HUES64 (cell line): ENCODE measurements at regions not wholly inside any gene's neighbourhood (a gene's known extent, or its start where the extent isn't known, plus 50 kb on each side); places are given as distances from the start of the nearest gene placed in this dataset.

Experiments used
- H3K27ac ChIP-seq: 2 replicates; pipeline ENCODE4 v1.7.0; 2013; ENCODE audit warnings: low read depth, low read length, inconsistent platforms
- H3K27me3 ChIP-seq: 2 replicates; pipeline ENCODE4 v1.6.1; 2013; ENCODE audit warnings: mild to moderate bottlenecking, low read length; ENCODE audit not compliant: insufficient read depth
- H3K36me3 ChIP-seq: 2 replicates; pipeline ENCODE4 v1.6.1; 2013; ENCODE audit warnings: mild to moderate bottlenecking, low read length; ENCODE audit not compliant: insufficient read depth
- H3K4me1 ChIP-seq: 2 replicates; pipeline ENCODE4 v1.6.1; 2013; ENCODE audit warnings: mild to moderate bottlenecking, low read length, moderate library complexity; ENCODE audit not compliant: insufficient read depth
- H3K4me3 ChIP-seq: 2 replicates; pipeline ENCODE4 v1.5.1; 2013; ENCODE audit warnings: mild to moderate bottlenecking, low read length, moderate library complexity
- H3K9ac ChIP-seq: 2 replicates; pipeline ENCODE4 v1.6.1; 2013; ENCODE audit warnings: mild to moderate bottlenecking, low read depth, low read length
- H3K9me3 ChIP-seq: 2 replicates; pipeline ENCODE4 v1.6.1; 2013; ENCODE audit warnings: low read depth, low read length; ENCODE audit not compliant: insufficient read depth
- WGBS: fragments of 150-250, 120-280 bp; methylation state at CpG from one replicate; pipeline ENCODE4 v1.1.7; 2013; ENCODE audit warnings: missing lambda C conversion rate; 5-methylcytosine and 5-hydroxymethylcytosine counted together

- H3K9me3 ChIP-seq = no peaks in the 10 kb centered on the region
- H3K4me1 ChIP-seq = peaks cover 15% of the 10 kb centered on the region; the same call in 1 of the 2 replicates
- no peak overlapping the region for H3K4me3 ChIP-seq
- no peaks in the 10 kb centered on the region for H3K36me3 ChIP-seq
- H3K9ac ChIP-seq = no peak overlapping the region
- H3K27me3 ChIP-seq = no peaks in the 10 kb centered on the region
- 45% methylated on average over 7 of the region's 8 CpGs for WGBS
- no peak overlapping the region for H3K27ac ChIP-seq
These were observed 198.6 kb upstream of the JUN start for GRCh38 chr1:58982259-58982998.

- Histone ChIP-seq H3K27ac (no peak overlapping the region), H3K27me3 (no peaks in the 10 kb centered on the region), H3K9ac (no peak overlapping the region), H3K4me1 (peaks cover 15% of the 10 kb centered on the region; the same call in 1 of the 2 replicates), H3K9me3 (no peaks in the 10 kb centered on the region), H3K36me3 (no peaks in the 10 kb centered on the region), H3K4me3 (no peak overlapping the region)
- WGBS = 88% methylated on average over 1 of the region's 3 CpGs
These were observed 199.3 kb upstream of the JUN start for GRCh38 chr1:58983162-58983561.

- Histone ChIP-seq H3K9me3 (no peaks in the 10 kb centered on the region), H3K27me3 (no peaks in the 10 kb centered on the region), H3K4me3 (no peak overlapping the region), H3K27ac (no peak overlapping the region), H3K4me1 (peaks cover 15% of the 10 kb centered on the region; the same call in 1 of the 2 replicates), H3K36me3 (no peaks in the 10 kb centered on the region), H3K9ac (no peak overlapping the region)
- 83% methylated on average over 1 of the region's 2 CpGs for WGBS
These were observed 199.9 kb upstream of the JUN start for GRCh38 chr1:58983633-58984245.

DNA sequence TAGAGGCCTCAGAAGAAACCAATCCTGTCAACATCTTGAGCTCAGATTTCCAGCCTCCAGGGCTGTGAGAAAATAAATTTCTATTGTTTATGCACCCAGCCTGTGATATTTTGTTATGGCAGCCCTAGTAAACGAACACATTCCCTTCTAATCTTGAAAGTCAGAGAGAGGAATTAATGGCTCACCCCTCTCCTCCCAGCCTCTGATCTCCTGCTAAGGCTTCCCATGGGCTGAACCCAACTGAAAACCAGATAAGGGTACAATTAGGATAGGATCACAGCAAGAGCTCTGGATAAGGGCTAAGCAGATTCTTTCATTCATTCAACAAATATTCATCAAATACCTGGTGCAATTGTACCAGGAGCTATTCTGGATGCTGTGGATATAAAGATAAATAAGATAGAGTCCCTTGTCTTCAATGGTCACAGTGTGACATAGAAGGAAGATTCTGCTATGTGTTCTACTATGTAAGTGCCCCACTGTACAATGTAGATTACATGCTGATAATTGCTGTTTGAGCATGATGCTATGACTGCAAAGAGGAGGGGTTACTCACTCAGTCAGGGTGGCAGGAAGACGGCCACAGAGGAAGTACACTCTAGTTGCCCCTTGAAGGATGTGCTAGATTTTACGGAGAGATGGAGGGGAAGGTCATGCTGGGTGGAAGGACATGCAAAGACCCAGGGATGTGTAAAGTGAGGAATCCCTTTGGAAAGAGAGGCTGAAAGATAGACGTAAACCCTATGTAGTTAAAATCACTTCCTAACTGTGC, 203.3 kb upstream of the JUN start:
- Histone ChIP-seq H3K4me3 (no peak overlapping the region), H3K4me1 (peaks cover 7% of the 10 kb centered on the region; the same call in 1 of the 2 replicates), H3K9ac (no peak overlapping the region), H3K36me3 (no peaks in the 10 kb centered on the region), H3K9me3 (no peaks in the 10 kb centered on the region), H3K27ac (no peak overlapping the region), H3K27me3 (no peaks in the 10 kb centered on the region)
- 82% methylated on average over 4 of the region's 4 CpGs for WGBS

GRCh38 chr1:58988752-58989151, 204.9 kb upstream of the JUN start:
- Histone ChIP-seq H3K9me3 (no peaks in the 10 kb centered on the region), H3K36me3 (no peaks in the 10 kb centered on the region), H3K27me3 (no peaks in the 10 kb centered on the region), H3K4me1 (no peaks in the 10 kb centered on the region), H3K27ac (no peak overlapping the region), H3K4me3 (no peak overlapping the region), H3K9ac (no peak overlapping the region)

- 100% methylated on average over 2 of the region's 2 CpGs for WGBS
- Histone ChIP-seq H3K27me3 (no peaks in the 10 kb centered on the region), H3K27ac (no peak overlapping the region), H3K36me3 (no peaks in the 10 kb centered on the region), H3K9me3 (no peaks in the 10 kb centered on the region), H3K9ac (no peak overlapping the region), H3K4me1 (no peaks in the 10 kb centered on the region), H3K4me3 (no peak overlapping the region)
These were observed 206.0 kb upstream of the JUN start for GRCh38 chr1:58989845-58990244.

- Histone ChIP-seq H3K4me1 (no peaks in the 10 kb centered on the region), H3K36me3 (no peaks in the 10 kb centered on the region), H3K27me3 (no peaks in the 10 kb centered on the region), H3K9ac (no peak overlapping the region), H3K9me3 (no peaks in the 10 kb centered on the region), H3K4me3 (no peak overlapping the region), H3K27ac (no peak overlapping the region)
- 84% methylated on average over 1 of the region's 1 CpG for WGBS
These were observed 207.5 kb upstream of the JUN start for GRCh38 chr1:58991305-58991704.

GRCh38 chr1:58992643-58993042, 208.8 kb upstream of the JUN start:
- H3K36me3 ChIP-seq = no peaks in the 10 kb centered on the region
- no peaks in the 10 kb centered on the region for H3K27me3 ChIP-seq
- no peak overlapping the region for H3K4me3 ChIP-seq
- no peak overlapping the region for H3K9ac ChIP-seq
- H3K4me1 ChIP-seq = no peaks in the 10 kb centered on the region
- 88% methylated on average over 2 of the region's 2 CpGs for WGBS
- H3K9me3 ChIP-seq = no peaks in the 10 kb centered on the region
- H3K27ac ChIP-seq = no peak overlapping the region

DNA sequence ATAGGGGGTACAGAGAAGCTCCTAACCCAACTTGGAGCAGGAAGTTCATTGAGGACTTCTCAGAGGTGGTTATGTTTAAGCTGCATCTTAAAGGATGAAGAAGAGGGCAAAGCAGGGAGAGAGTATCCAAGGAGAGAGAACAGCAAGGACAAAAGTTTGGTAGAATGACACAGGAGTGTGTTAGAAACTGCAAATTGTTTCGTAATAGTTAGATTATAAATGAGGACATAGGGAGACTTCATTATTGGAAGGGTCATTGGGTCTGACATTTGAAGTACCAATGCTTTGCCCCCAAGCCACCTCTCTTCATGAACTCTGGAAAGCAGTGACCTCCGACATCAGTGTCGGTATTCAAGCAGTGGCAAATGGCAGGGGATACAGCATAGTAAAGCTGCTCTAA, 209.6 kb upstream of the JUN start:
- no peaks in the 10 kb centered on the region for H3K27me3 ChIP-seq

DNA sequence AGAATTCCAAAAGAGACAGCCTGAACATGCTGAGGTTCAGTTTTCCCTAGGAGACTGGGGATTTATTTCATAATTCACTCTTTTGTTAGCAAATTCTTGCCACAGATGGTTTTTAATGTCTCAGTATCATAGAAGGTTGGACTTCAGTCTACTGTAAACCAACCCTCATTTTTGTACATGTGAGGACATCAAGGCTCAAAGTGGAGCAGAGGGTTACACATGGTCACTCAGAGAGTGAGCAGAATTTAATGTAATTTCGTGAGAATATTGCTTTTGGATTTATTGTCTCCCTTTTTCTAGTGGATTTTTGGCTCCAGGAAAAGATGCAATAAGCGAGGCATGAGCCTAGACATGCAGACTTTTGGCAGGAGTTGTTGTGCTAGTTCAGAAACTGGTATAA, 210.8 kb upstream of the JUN start:
- Histone ChIP-seq H3K9ac (no peak overlapping the region), H3K4me3 (no peak overlapping the region), H3K36me3 (no peaks in the 10 kb centered on the region), H3K9me3 (no peaks in the 10 kb centered on the region), H3K27me3 (no peaks in the 10 kb centered on the region), H3K27ac (no peak overlapping the region), H3K4me1 (no peaks in the 10 kb centered on the region)
- WGBS = 87% methylated on average over 2 of the region's 2 CpGs

More for the DNA sequence above, 209.6 kb upstream of the JUN start:
- no peak overlapping the region for H3K4me3 ChIP-seq
- no peaks in the 10 kb centered on the region for H3K9me3 ChIP-seq
- no peak overlapping the region for H3K27ac ChIP-seq
- H3K36me3 ChIP-seq = no peaks in the 10 kb centered on the region
- 97% methylated on average over 3 of the region's 3 CpGs for WGBS
- no peak overlapping the region for H3K9ac ChIP-seq
- H3K4me1 ChIP-seq = no peaks in the 10 kb centered on the region

DNA sequence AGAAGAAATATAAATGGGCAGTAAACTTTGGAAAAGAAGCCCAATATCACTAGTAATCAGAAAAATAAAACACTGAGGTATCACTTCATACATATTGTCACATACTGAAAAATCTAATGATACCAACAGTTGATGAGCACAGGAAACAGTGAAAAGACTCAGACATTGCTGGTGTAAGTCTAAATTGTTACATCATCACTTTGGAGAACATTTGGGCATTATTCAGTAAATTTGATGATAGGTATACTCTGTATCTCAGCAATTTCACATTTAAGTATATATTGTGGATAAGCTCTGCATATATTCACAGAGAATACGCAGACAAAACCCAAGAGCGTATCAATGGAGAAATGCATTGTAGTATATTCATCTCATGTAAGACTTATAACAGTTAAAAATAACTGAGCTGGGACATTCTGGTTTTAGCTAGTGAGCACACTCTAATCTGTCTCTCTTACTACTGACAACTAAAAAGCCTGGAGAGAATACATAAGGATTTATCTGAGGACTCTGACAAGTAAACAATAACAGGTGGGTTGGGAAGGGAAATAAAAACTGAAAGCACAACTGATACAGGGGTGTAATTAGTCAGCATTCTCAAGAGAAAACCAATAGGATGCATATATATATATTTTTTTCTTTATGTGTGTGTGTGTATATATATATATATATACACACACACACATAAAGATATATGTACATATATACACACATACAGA, 212.7 kb upstream of the JUN start:
- WGBS = no CpG with 5 or more reads among the region's 2 CpGs
- Histone ChIP-seq H3K36me3 (no peaks in the 10 kb centered on the region), H3K9me3 (no peaks in the 10 kb centered on the region), H3K27ac (no peak overlapping the region), H3K9ac (no peak overlapping the region), H3K4me1 (no peaks in the 10 kb centered on the region), H3K27me3 (no peaks in the 10 kb centered on the region), H3K4me3 (no peak overlapping the region)
